Upper lobe of left lung (tissue), 6 donors: ENCODE measurements at regions not wholly inside any gene's neighbourhood (a gene's known extent, or its start where the extent isn't known, plus 50 kb on each side); places are given as distances from the start of the nearest gene placed in this dataset.
"Not testable (repeated sequence)": the region's sequence is repeated elsewhere in the genome, so short reads cannot be mapped to it uniquely, and the experiment has no call there.

Source experiments
- ATAC-seq, 2 donors: fragments of 200-7000 bp; cut with Tn5 transposase; one replicate each; pipeline ENCODE4 v1.9.1; 2022; ENCODE audit warnings: mild to moderate bottlenecking in 2 of 2, moderate library complexity in 2 of 2; ENCODE audit not compliant: low FRiP score in 2 of 2
- DNase-seq, 2 donors: peaks; one replicate each; pipeline ENCODE4 v3.0.0-alpha.2; 2019 to 2020
- H3K27ac ChIP-seq, 4 donors: fragments of 200-600 bp; sonication (generic); one replicate each; pipeline ENCODE4 v1.5.1; 2016 to 2019
- H3K27me3 ChIP-seq, 4 donors: fragments of 200-600 bp; sonication (generic); one replicate each; pipeline ENCODE4 v1.5.1; 2017 to 2019
- H3K36me3 ChIP-seq, 4 donors: fragments of 200-600 bp; sonication (generic); one replicate each; pipeline ENCODE4 v1.5.1; 2016 to 2019
- H3K4me1 ChIP-seq, 4 donors: fragments of 200-600 bp; sonication (generic); one replicate each; pipeline ENCODE4 v1.5.1; 2018 to 2019
- H3K4me3 ChIP-seq, 4 donors: fragments of 200-600 bp; sonication (generic); one replicate each; pipeline ENCODE4 v1.5.1; 2017 to 2019; ENCODE audit warnings: mild to moderate bottlenecking in 2 of 4, moderate library complexity in 1 of 4
- H3K9me3 ChIP-seq, 4 donors: fragments of 200-600 bp; sonication (generic); one replicate each; pipeline ENCODE4 v1.5.1; 2018 to 2019
- CTCF ChIP-seq, 6 experiments: fragments of 450-650 bp in 4 of 6; fragments of 200-600 bp in 2 of 6; sonication (generic) in 2 of 6; IDR thresholded peaks; one replicate each; pipeline ENCODE4 v1.5.1; 2016 to 2019; ENCODE audit warnings: antibody characterized with exemption in 6 of 6
- EP300 ChIP-seq, 4 donors: sonication (generic); formaldehyde crosslinking; IDR thresholded peaks; one replicate each; pipeline ENCODE4 v1.5.1; 2017; ENCODE audit warnings: antibody characterized with exemption in 4 of 4, control low read depth in 2 of 4
- POLR2A ChIP-seq, 4 donors: fragments of 450-650 bp; IDR thresholded peaks; one replicate each; pipeline ENCODE4 v1.5.1; 2016 to 2017; ENCODE audit warnings: antibody characterized with exemption in 4 of 4, mild to moderate bottlenecking in 2 of 4
- POLR2AphosphoS5 ChIP-seq, 2 donors: sonication (generic); formaldehyde crosslinking; IDR thresholded peaks; one replicate each; pipeline ENCODE4 v1.5.1; 2017; ENCODE audit warnings: antibody characterized with exemption in 2 of 2
- WGBS, 2 donors: methylation state at CpG; one replicate each; pipeline ENCODE4 v1.1.5; 2017 to 2018; 5-methylcytosine and 5-hydroxymethylcytosine counted together
- donor health status: DM: no; HTN: no; CAD: no; lungs with moderate emphysema.
- donor health status: DM: no; HTN: yes; CAD: no; lungs with severe emphysema.

- H3K36me3 ChIP-seq: no peaks in the 10 kb centered on the region
- no peak overlapping the region for H3K27ac ChIP-seq
- no peaks in the 10 kb centered on the region for H3K4me1 ChIP-seq
- peaks cover 0 to 15% (median 3%) of the 10 kb centered on the region in 4 donors for H3K9me3 ChIP-seq
- TF ChIP-seq EP300 (IDR thresholded peaks at IDR 0.05): no peak
- TF ChIP-seq CTCF (IDR thresholded peaks at IDR 0.05): no peak
- TF ChIP-seq POLR2A (IDR thresholded peaks at IDR 0.05): no peak
- no peak for TF ChIP-seq POLR2AphosphoS5 (IDR thresholded peaks at IDR 0.05)
- no peaks in the 10 kb centered on the region for H3K27me3 ChIP-seq
- H3K4me3 ChIP-seq: no peak overlapping the region
- no peak for ATAC-seq
- 63 to 80% methylated on average over 1 of the region's 1 CpG for WGBS, 2 donors
- no peak for DNase-seq
These were observed 350.8 kb downstream of the PTH2R start for GRCh38 chr2:208757364-208757763.

GRCh38 chr2:208773074-208773473, 366.5 kb downstream of the PTH2R start:
- H3K4me1 ChIP-seq, ATAC-seq, H3K27me3 ChIP-seq, H3K36me3 ChIP-seq, H3K27ac ChIP-seq, H3K4me3 ChIP-seq, DNase-seq, H3K9me3 ChIP-seq: not testable (repeated sequence)
- WGBS, 2 donors: 87 to 89% methylated on average over 2 of the region's 2 CpGs

GRCh38 chr2:208781166-208781565, 374.6 kb downstream of the PTH2R start:
- no peak overlapping the region for H3K4me3 ChIP-seq
- no peak for DNase-seq
- no peaks in the 10 kb centered on the region for H3K36me3 ChIP-seq
- no peaks in the 10 kb centered on the region for H3K4me1 ChIP-seq
- peaks cover 0 to 10% (median 0%) of the 10 kb centered on the region in 4 donors for H3K9me3 ChIP-seq
- no peak for TF ChIP-seq POLR2A (IDR thresholded peaks at IDR 0.05)
- no peak for TF ChIP-seq EP300 (IDR thresholded peaks at IDR 0.05)
- no peak for TF ChIP-seq CTCF (IDR thresholded peaks at IDR 0.05)
- TF ChIP-seq POLR2AphosphoS5 (IDR thresholded peaks at IDR 0.05): no peak
- H3K27ac ChIP-seq: no peak overlapping the region
- H3K27me3 ChIP-seq: no peaks in the 10 kb centered on the region
- no peak for ATAC-seq
- 65 to 67% methylated on average over 1 of the region's 1 CpG for WGBS, 2 donors

GRCh38 chr2:208782097-208782496, 375.5 kb downstream of the PTH2R start:
- Histone ChIP-seq H3K27ac (no peak overlapping the region), H3K27me3 (no peaks in the 10 kb centered on the region), H3K36me3 (no peaks in the 10 kb centered on the region), H3K9me3 (peaks cover 0 to 10% (median 0%) of the 10 kb centered on the region in 4 donors), H3K4me1 (no peaks in the 10 kb centered on the region), H3K4me3 (no peak overlapping the region)
- DNase-seq (no peak), ATAC-seq (no peak)
- no peak for TF ChIP-seq POLR2AphosphoS5 (IDR thresholded peaks at IDR 0.05)
- TF ChIP-seq POLR2A (IDR thresholded peaks at IDR 0.05): no peak
- TF ChIP-seq EP300 (IDR thresholded peaks at IDR 0.05): no peak
- no peak for TF ChIP-seq CTCF (IDR thresholded peaks at IDR 0.05)
- 71 to 74% methylated on average over 6 of the region's 6 CpGs for WGBS, 2 donors

GRCh38 chr2:208783184-208783583, 376.6 kb downstream of the PTH2R start:
- TF ChIP-seq POLR2A (IDR thresholded peaks at IDR 0.05) (no peak), EP300 (IDR thresholded peaks at IDR 0.05) (no peak), CTCF (IDR thresholded peaks at IDR 0.05) (no peak), POLR2AphosphoS5 (IDR thresholded peaks at IDR 0.05) (no peak)
- no peak for DNase-seq
- ATAC-seq: no peak
- no peaks in the 10 kb centered on the region for H3K36me3 ChIP-seq
- no peak overlapping the region for H3K27ac ChIP-seq
- no peak overlapping the region for H3K4me3 ChIP-seq
- H3K4me1 ChIP-seq: no peaks in the 10 kb centered on the region
- H3K27me3 ChIP-seq: no peaks in the 10 kb centered on the region
- peaks cover 0 to 10% (median 0%) of the 10 kb centered on the region in 4 donors for H3K9me3 ChIP-seq

DNA sequence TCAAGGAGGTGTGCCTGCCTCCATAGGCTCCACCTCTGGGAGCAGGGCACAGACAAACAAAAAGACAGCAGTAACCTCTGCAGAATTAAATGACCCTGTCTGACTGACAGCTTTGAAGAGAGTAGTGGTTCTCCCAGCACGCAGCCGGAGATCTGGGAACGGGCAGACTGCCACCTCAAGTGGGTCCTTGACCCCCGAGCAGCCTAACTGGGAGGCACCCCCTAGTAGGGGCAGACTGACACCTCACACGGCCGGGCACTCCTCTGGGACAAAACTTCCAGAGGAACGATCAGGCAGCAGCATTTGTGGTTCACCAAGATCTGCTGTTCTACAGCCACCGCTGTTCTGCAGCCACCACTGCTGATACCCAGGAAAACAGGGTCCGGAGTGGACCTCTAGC, 378.2 kb downstream of the PTH2R start:
- H3K9me3 ChIP-seq: peaks cover 0 to 10% (median 0%) of the 10 kb centered on the region in 4 donors
- DNase-seq: peak in 1 of 2 donors; percentile 1
- H3K36me3 ChIP-seq, ATAC-seq, H3K27ac ChIP-seq, H3K4me3 ChIP-seq, H3K27me3 ChIP-seq, H3K4me1 ChIP-seq: not testable (repeated sequence)
- 94 to 100% methylated on average over 3 to 9 of the region's 9 CpGs for WGBS, 2 donors
